Mesodermal cell (in vitro differentiated cells): ENCODE measurements at regions not wholly inside any gene's neighbourhood (a gene's known extent, or its start where the extent isn't known, plus 50 kb on each side); places are given as distances from the start of the nearest gene placed in this dataset.

ENCODE experiments used
- H3K27ac ChIP-seq: 2 replicates; pipeline ENCODE4 v1.7.0; 2013; ENCODE audit warnings: mild to moderate bottlenecking, low read depth, low read length, moderate library complexity; ENCODE audit not compliant: severe bottlenecking
- H3K36me3 ChIP-seq: 2 replicates; pipeline ENCODE4 v1.7.1; 2013; ENCODE audit warnings: mild to moderate bottlenecking, low read length, moderate library complexity; ENCODE audit not compliant: control insufficient read depth, insufficient read depth
- H3K4me1 ChIP-seq: one replicate; pipeline ENCODE4 v1.7.1; 2013; ENCODE audit warnings: mild to moderate bottlenecking, low read length; ENCODE audit not compliant: insufficient read depth, control insufficient read depth, poor library complexity, severe bottlenecking
- H3K4me3 ChIP-seq: 2 replicates; pipeline ENCODE4 v1.7.0; 2013; ENCODE audit warnings: low read length, control low read depth, mild to moderate bottlenecking; ENCODE audit not compliant: insufficient read depth, poor library complexity, severe bottlenecking; ENCODE audit errors: extremely low read depth
- H3K9me3 ChIP-seq: 2 replicates; pipeline ENCODE4 v1.7.1; 2013; ENCODE audit warnings: mild to moderate bottlenecking, low read length, moderate library complexity; ENCODE audit not compliant: control insufficient read depth
- WGBS, 2 experiments: methylation state at CpG; one replicate each; pipeline ENCODE4 v1.1.5; 2013; ENCODE audit warnings: missing lambda C conversion rate in 2 of 2; ENCODE audit not compliant: insufficient coverage in 2 of 2; 5-methylcytosine and 5-hydroxymethylcytosine counted together

GRCh38 chr16:35497399-35497798, 2038.0 kb downstream of the TP53TG3F start:
- Histone ChIP-seq H3K9me3 (peaks cover 72% of the 10 kb centered on the region), H3K4me3 (no peak overlapping the region), H3K36me3 (no peaks in the 10 kb centered on the region), H3K4me1 (no peaks in the 10 kb centered on the region), H3K27ac (no peak overlapping the region)
- 29% methylated on average over 1 of the region's 1 CpG; no CpG with 5 or more reads in 1 of the 2 experiments for WGBS, 2 experiments

GRCh38 chr16:35506018-35506897, 2046.8 kb downstream of the TP53TG3F start:
- Histone ChIP-seq H3K4me3 (no peak overlapping the region), H3K36me3 (no peaks in the 10 kb centered on the region), H3K9me3 (peaks cover 70% of the 10 kb centered on the region), H3K27ac (no peak overlapping the region), H3K4me1 (no peaks in the 10 kb centered on the region)
- 89 to 91% methylated on average over 38 to 46 of the region's 51 CpGs for WGBS, 2 experiments

GRCh38 chr16:35506898-35507194, 2047.4 kb downstream of the TP53TG3F start:
- Histone ChIP-seq H3K36me3 (no peaks in the 10 kb centered on the region), H3K27ac (no peak overlapping the region), H3K9me3 (peaks cover 68% of the 10 kb centered on the region), H3K4me1 (no peaks in the 10 kb centered on the region), H3K4me3 (no peak overlapping the region)
- 88 to 89% methylated on average over 6 to 12 of the region's 16 CpGs for WGBS, 2 experiments

- Histone ChIP-seq H3K4me1 (no peaks in the 10 kb centered on the region), H3K9me3 (peaks cover 51% of the 10 kb centered on the region), H3K4me3 (no peak overlapping the region), H3K27ac (no peak overlapping the region), H3K36me3 (no peaks in the 10 kb centered on the region)
- WGBS, 2 experiments, result no CpG with 5 or more reads among the region's 1 CpG
Measured at GRCh38 chr16:35510701-35511100, 2051.3 kb downstream of the TP53TG3F start.

GRCh38 chr16:35516551-35516950, 2057.1 kb downstream of the TP53TG3F start:
- no peaks in the 10 kb centered on the region for H3K4me1 ChIP-seq
- H3K9me3 ChIP-seq, result peaks cover 53% of the 10 kb centered on the region
- no peak overlapping the region for H3K4me3 ChIP-seq
- no peaks in the 10 kb centered on the region for H3K36me3 ChIP-seq
- no peak overlapping the region for H3K27ac ChIP-seq

GRCh38 chr16:35516971-35517370, 2057.6 kb downstream of the TP53TG3F start:
- H3K27ac ChIP-seq, result no peak overlapping the region
- H3K9me3 ChIP-seq, result peaks cover 52% of the 10 kb centered on the region
- H3K4me1 ChIP-seq, result no peaks in the 10 kb centered on the region
- no peaks in the 10 kb centered on the region for H3K36me3 ChIP-seq
- 57 to 72% methylated on average over 5 to 7 of the region's 8 CpGs for WGBS, 2 experiments
- H3K4me3 ChIP-seq, result no peak overlapping the region

GRCh38 chr16:35523991-35524390, 2064.6 kb downstream of the TP53TG3F start:
- Histone ChIP-seq H3K4me3 (no peak overlapping the region), H3K9me3 (peaks cover 55% of the 10 kb centered on the region), H3K27ac (no peak overlapping the region), H3K36me3 (no peaks in the 10 kb centered on the region), H3K4me1 (no peaks in the 10 kb centered on the region)

GRCh38 chr16:35525979-35526590, 2066.7 kb downstream of the TP53TG3F start:
- no peak overlapping the region for H3K27ac ChIP-seq
- no peaks in the 10 kb centered on the region for H3K36me3 ChIP-seq
- H3K4me1 ChIP-seq, result no peaks in the 10 kb centered on the region
- 83 to 85% methylated on average over 18 to 22 of the region's 26 CpGs for WGBS, 2 experiments
- peaks cover 48% of the 10 kb centered on the region for H3K9me3 ChIP-seq
- H3K4me3 ChIP-seq, result no peak overlapping the region

GRCh38 chr16:35532576-35532975, 2073.2 kb downstream of the TP53TG3F start:
- WGBS, 2 experiments, result 61 to 93% methylated on average over 2 of the region's 4 CpGs
- H3K4me3 ChIP-seq, result no peak overlapping the region
- peaks cover 43% of the 10 kb centered on the region for H3K9me3 ChIP-seq
- no peak overlapping the region for H3K27ac ChIP-seq
- no peaks in the 10 kb centered on the region for H3K36me3 ChIP-seq
- no peaks in the 10 kb centered on the region for H3K4me1 ChIP-seq

GRCh38 chr16:35533683-35534082, 2074.3 kb downstream of the TP53TG3F start:
- WGBS, 2 experiments, result no CpG with 5 or more reads among the region's 2 CpGs
- no peaks in the 10 kb centered on the region for H3K36me3 ChIP-seq
- H3K4me3 ChIP-seq, result no peak overlapping the region
- H3K4me1 ChIP-seq, result no peaks in the 10 kb centered on the region
- peaks cover 33% of the 10 kb centered on the region for H3K9me3 ChIP-seq
- no peak overlapping the region for H3K27ac ChIP-seq

GRCh38 chr16:35543486-35543885, 2084.1 kb downstream of the TP53TG3F start:
- Histone ChIP-seq H3K4me3 (no peak overlapping the region), H3K4me1 (no peaks in the 10 kb centered on the region), H3K36me3 (no peaks in the 10 kb centered on the region), H3K9me3 (peaks cover 45% of the 10 kb centered on the region), H3K27ac (no peak overlapping the region)
- 87 to 89% methylated on average over 23 to 27 of the region's 27 CpGs for WGBS, 2 experiments
